SU-DHL-6 (cell line): ENCODE measurements at regions not wholly inside any gene's neighbourhood (a gene's known extent, or its start where the extent isn't known, plus 50 kb on each side); places are given as distances from the start of the nearest gene placed in this dataset.

Experiments used
- EZH2phosphoT487 ChIP-seq: fragments of 200-600 bp; sonication (generic), shearing (Covaris generic); conservative IDR thresholded peaks from 2 replicates; pipeline ENCODE4 v1.6.1; 2018; ENCODE audit warnings: mild to moderate bottlenecking, antibody characterized with exemption, low read length, moderate library complexity, mixed read lengths
- TF ChIP-seq, protein P1 (sequence below): fragments of 200-600 bp; sonication (generic); IDR thresholded peaks from one replicate; pipeline ENCODE4 v1.5.1; 2017; ENCODE audit warnings: antibody characterized with exemption, mild to moderate bottlenecking, low read length, moderate library complexity; ENCODE audit not compliant: insufficient read depth, poor library complexity, severe bottlenecking

DNA sequence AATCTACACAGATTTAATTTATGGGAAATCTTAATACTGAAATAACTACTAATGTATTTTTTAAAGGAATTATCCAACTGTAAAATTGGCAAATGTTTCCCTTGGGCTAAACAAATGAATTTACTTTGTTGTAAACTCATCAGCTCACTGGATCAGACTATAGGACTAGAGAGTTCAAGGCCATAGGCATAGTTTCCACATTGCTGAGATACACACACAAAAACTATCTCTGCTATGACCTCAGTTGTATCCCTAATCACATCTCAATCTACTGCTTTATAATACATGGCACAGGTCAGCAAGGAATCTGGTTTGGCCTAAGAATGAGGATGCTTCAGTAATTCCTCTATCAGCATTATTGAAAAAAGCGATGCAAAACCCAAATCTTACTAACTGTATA, 101.1 kb upstream of the SLC39A10 start:
- TF ChIP-seq, protein P1, sequence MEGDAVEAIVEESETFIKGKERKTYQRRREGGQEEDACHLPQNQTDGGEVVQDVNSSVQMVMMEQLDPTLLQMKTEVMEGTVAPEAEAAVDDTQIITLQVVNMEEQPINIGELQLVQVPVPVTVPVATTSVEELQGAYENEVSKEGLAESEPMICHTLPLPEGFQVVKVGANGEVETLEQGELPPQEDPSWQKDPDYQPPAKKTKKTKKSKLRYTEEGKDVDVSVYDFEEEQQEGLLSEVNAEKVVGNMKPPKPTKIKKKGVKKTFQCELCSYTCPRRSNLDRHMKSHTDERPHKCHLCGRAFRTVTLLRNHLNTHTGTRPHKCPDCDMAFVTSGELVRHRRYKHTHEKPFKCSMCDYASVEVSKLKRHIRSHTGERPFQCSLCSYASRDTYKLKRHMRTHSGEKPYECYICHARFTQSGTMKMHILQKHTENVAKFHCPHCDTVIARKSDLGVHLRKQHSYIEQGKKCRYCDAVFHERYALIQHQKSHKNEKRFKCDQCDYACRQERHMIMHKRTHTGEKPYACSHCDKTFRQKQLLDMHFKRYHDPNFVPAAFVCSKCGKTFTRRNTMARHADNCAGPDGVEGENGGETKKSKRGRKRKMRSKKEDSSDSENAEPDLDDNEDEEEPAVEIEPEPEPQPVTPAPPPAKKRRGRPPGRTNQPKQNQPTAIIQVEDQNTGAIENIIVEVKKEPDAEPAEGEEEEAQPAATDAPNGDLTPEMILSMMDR, result no peak
- no peak for TF ChIP-seq EZH2phosphoT487
